B cell (primary cell): ENCODE measurements at regions not wholly inside any gene's neighbourhood (a gene's known extent, or its start where the extent isn't known, plus 50 kb on each side); places are given as distances from the start of the nearest gene placed in this dataset.

Experiments
- CTCF ChIP-seq: fragments of 200-600 bp; IDR thresholded peaks from one replicate; pipeline ENCODE4 v1.8.0; 2022; ENCODE audit warnings: antibody characterized with exemption, mild to moderate bottlenecking
- EZH2 ChIP-seq: IDR thresholded peaks from 2 replicates; pipeline ENCODE4 v1.6.1; 2012; ENCODE audit warnings: borderline replicate concordance, low read depth, mild to moderate bottlenecking, moderate library complexity, low read length; ENCODE audit not compliant: insufficient read depth, poor library complexity, severe bottlenecking

- TF ChIP-seq CTCF (no peak), EZH2 (no peak)
Measured at GRCh38 chr12:85558684-85559083, 277.5 kb downstream of the RASSF9 start.
